GM10266 (cell line): ENCODE measurements at regions not wholly inside any gene's neighbourhood (a gene's known extent, or its start where the extent isn't known, plus 50 kb on each side); places are given as distances from the start of the nearest gene placed in this dataset.

Experiments
- DNase-seq: peaks from one replicate; pipeline ENCODE4 v3.0.0; 2012; ENCODE audit errors: extremely low spot score
- TF ChIP-seq, protein P1 (sequence below): IDR thresholded peaks from 2 replicates; pipeline ENCODE4 v1.5.1; 2012; ENCODE audit warnings: mild to moderate bottlenecking, low read depth; ENCODE audit not compliant: control insufficient read depth, insufficient read depth; ENCODE audit errors: missing control alignments

DNA sequence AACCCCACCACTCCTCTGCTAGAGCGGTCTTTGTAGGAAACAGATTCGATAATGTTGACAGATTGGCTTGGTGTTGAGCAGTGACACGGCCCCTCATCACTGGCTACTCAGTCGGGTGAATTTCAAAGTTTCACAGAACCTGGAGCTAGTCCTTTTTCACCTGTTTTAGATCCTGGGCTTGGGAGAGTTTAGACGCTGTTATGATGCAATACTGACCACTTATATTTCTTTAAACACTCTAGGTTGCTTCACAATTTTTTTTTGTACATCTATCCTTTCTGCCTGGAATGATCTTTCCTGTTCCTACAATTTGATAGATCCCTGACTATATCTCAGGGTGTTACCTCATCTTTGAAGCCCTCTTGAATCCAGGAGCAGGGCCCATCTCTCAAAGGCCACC lies 97.1 kb upstream of the ATP10A start:
- no peak for DNase-seq
- TF ChIP-seq, protein P1, sequence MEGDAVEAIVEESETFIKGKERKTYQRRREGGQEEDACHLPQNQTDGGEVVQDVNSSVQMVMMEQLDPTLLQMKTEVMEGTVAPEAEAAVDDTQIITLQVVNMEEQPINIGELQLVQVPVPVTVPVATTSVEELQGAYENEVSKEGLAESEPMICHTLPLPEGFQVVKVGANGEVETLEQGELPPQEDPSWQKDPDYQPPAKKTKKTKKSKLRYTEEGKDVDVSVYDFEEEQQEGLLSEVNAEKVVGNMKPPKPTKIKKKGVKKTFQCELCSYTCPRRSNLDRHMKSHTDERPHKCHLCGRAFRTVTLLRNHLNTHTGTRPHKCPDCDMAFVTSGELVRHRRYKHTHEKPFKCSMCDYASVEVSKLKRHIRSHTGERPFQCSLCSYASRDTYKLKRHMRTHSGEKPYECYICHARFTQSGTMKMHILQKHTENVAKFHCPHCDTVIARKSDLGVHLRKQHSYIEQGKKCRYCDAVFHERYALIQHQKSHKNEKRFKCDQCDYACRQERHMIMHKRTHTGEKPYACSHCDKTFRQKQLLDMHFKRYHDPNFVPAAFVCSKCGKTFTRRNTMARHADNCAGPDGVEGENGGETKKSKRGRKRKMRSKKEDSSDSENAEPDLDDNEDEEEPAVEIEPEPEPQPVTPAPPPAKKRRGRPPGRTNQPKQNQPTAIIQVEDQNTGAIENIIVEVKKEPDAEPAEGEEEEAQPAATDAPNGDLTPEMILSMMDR, result no peak

DNA sequence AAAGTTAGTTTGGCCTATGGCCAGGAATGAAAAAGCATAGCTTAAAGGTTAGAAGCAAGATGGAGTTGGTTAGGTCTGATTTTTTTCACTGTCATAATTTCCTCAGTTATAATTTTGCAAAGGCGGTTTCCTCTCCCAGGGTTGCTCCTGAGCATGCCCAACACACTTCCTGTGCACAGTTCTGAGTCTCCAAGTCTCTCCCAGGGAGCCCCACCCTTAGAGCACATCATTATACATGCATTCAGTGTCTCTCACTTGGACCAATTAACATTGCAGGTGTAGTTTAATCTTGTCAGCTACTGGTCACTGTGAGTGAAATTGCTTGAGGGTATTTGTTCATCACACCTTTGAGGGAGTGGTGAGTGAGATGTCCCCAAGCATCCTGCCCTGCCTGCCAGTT lies 96.0 kb upstream of the ATP10A start:
- TF ChIP-seq, protein P1, result no peak
- no peak for DNase-seq

DNA sequence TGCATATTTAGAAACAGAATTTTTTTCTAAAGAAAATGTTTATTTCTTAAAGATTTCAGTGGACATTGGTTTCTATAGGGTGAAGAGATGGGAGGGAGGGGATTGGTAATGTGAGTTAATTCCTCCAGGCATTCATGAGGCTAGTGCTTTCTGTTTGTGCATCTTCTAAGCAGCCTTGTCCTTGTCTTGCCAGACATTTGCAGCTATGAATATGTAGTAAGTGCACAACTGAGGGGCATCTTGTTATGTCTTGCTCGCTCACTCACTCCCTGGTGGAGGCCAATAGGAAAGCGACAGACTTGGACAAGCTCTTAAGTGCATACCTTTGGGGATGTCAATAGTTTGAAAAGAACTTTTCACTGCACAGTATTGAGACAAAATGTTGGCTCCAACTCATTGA lies 92.5 kb upstream of the ATP10A start:
- TF ChIP-seq, protein P1, result no peak
- no peak for DNase-seq

DNA sequence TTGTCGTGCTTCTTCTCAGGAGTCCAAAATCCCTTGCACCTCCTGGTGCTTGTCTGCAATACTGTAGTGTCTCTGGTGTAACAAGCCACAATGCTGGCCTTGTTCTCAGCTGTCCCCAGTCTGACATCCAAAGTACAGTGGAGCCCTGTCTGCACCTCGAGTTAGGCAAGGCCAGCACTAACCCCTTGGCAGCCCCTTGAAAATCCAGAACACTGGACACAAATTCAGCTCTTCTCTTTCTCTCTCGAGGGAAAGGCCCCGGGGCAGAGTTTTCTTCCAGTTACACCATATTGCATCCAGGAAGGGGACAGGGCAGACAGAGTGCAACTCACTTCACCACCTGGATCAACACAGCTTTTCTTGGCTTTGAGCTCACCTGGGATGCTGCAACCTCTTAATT lies 91.3 kb upstream of the ATP10A start:
- no peak for DNase-seq
- TF ChIP-seq, protein P1, result no peak

DNA sequence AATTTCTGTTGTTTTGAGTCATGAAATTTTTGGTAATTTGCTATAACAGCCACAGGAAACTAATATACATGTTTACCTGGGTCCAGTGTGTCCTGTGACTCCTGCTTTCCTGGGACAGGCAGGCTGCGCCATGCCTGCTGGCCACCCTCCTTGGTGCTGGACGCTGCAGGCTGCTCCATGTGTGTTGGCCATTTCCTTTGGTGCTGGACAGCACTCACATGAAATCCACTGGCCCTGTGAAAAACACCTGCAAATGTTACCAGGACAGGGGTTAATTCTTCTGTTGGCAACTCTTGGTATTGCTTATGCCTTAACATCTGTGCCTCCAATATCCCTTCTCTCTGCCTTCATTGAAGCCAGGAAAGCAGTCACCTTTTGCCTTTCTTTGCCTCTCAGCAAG lies 86.9 kb upstream of the ATP10A start:
- TF ChIP-seq, protein P1, result no peak
- DNase-seq, result no peak

DNA sequence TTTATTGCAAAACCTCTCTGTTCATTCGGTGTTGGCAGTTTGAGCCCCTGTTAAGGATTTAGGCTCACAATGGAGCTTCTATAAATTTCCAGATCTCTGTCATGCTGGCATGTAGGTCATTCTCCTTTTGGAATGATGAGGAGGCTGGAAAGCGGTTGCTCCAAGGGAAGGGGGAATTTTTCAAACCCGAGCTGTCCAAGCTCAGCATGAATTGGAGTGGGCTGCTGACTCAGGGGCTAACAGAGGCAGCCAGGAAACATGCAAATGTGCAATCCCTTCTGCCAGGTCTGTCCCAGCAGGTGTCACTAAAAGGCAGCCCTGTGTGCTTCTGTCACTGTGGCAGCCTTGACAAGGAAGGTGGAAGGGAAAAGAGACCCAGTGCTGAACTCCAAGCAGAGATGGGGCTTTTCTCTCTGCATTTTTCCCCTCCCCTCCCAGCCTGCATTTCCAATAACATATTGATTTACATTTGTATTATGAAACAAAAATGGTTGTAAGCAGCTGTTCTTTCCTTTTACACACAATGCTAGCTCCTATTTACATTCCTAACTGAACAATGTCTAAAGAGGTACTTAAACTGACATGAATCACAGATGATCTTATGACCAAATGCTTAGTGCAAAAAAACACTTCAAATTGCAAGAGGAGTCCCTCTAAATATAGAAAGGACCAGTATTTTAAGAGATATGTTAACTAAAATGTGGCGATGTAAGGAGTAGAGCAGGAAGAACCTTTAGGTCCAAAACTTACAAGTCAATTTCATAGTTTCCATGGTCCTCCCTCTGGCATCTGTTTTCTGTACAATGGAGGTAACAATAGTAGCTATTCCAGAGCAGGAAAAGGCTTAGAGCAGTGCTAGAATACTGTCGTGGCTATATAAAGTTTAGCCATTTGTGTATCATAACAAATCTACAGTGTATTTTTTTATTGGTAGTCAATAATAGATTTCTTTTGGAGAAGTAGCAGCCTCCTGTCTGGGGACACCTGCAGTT lies 84.5 kb upstream of the ATP10A start:
- DNase-seq, result no peak
- TF ChIP-seq, protein P1, result no peak

DNA sequence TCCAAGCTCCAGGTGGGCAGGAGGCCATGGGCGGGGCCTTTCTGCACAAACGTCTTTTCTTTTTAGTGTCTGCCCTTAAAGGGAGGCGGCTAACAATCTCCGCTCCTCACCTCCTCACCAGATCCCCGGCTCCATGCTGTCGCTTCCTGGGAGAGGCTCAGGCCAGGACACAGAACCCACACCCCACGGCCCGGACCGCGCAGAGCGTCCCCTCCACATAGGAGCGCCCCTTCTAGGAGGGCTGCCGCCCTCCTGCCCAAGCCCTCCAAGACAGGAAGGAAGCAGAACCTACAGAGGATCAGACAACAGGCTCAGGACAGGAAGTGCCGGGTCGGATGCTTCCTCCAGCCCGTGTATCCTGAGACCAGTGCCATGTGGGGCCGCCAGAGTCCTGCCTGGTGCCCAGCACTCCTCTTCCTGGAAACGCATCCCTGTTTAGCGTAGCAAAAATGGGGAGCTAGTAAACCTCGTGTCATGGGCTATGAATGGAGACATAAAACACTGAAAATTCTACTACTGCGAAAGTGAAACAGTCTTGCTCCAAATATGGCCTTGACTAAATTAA lies 83.2 kb upstream of the ATP10A start:
- no peak for DNase-seq
- TF ChIP-seq, protein P1, result no peak
